Stimulated activated CD4-positive, alpha-beta T cell treated with anti-CD3 and anti-CD28 coated beads, Interleukin-15, amount 100 ng/mL, for 48 hours (primary cell): ENCODE measurements at regions not wholly inside any gene's neighbourhood (a gene's known extent, or its start where the extent isn't known, plus 50 kb on each side); places are given as distances from the start of the nearest gene placed in this dataset.
"Not testable (repeated sequence)": the region's sequence is repeated elsewhere in the genome, so short reads cannot be mapped to it uniquely, and the experiment has no call there.

Experiments used
- DNase-seq, 2 donors: peaks; one replicate each; pipeline ENCODE4 v3.0.0-alpha.2; 2020; ENCODE audit warnings: low read depth in 2 of 2

GRCh38 chr9:38185647-38186403, 116.8 kb upstream of the SHB start:
- DNase-seq, result no peak

GRCh38 chr9:38183994-38184568, 115.1 kb upstream of the SHB start:
- no peak for DNase-seq

GRCh38 chr9:38182321-38182720, 113.3 kb upstream of the SHB start:
- no peak for DNase-seq

- DNase-seq, result no peak
Observed at GRCh38 chr9:38181866-38182265, 112.8 kb upstream of the SHB start.

- no peak for DNase-seq
Observed at GRCh38 chr9:38181232-38181631, 112.2 kb upstream of the SHB start.

GRCh38 chr9:38180656-38181055, 111.6 kb upstream of the SHB start:
- DNase-seq, result no peak

- DNase-seq, result no peak
Observed at GRCh38 chr9:38179965-38180364, 110.9 kb upstream of the SHB start.

GRCh38 chr9:38178237-38178636, 109.2 kb upstream of the SHB start:
- no peak for DNase-seq

- DNase-seq, result no peak
Observed at GRCh38 chr9:38177680-38178079, 108.7 kb upstream of the SHB start.

GRCh38 chr9:38176251-38176650, 107.2 kb upstream of the SHB start:
- no peak for DNase-seq

- no peak for DNase-seq
Observed at GRCh38 chr9:38175423-38175822, 106.4 kb upstream of the SHB start.

- no peak for DNase-seq
Observed at GRCh38 chr9:38172586-38172985, 103.6 kb upstream of the SHB start.

- DNase-seq, result no peak
Observed at GRCh38 chr9:38171926-38172325, 102.9 kb upstream of the SHB start.

GRCh38 chr9:38171538-38171884, 102.5 kb upstream of the SHB start:
- no peak for DNase-seq

- DNase-seq, result peak; percentile 7 to 20
Observed at GRCh38 chr9:38170763-38171537, 101.9 kb upstream of the SHB start.

GRCh38 chr9:38170155-38170554, 101.1 kb upstream of the SHB start:
- not testable (repeated sequence) for DNase-seq

- no peak for DNase-seq
Observed at GRCh38 chr9:38166501-38166900, 97.5 kb upstream of the SHB start.

GRCh38 chr9:38164659-38165221, 95.7 kb upstream of the SHB start:
- no peak for DNase-seq

GRCh38 chr9:38163518-38163917, 94.5 kb upstream of the SHB start:
- DNase-seq, result no peak

- DNase-seq, result no peak
Observed at GRCh38 chr9:38162332-38163211, 93.5 kb upstream of the SHB start.

GRCh38 chr9:38160613-38161215, 91.7 kb upstream of the SHB start:
- DNase-seq, result peak; percentile 42 to 61
